B cell (primary cell): ENCODE measurements at regions not wholly inside any gene's neighbourhood (a gene's known extent, or its start where the extent isn't known, plus 50 kb on each side); places are given as distances from the start of the nearest gene placed in this dataset.

Source experiments
- CTCF ChIP-seq: fragments of 200-600 bp; IDR thresholded peaks from one replicate; pipeline ENCODE4 v1.8.0; 2022; ENCODE audit warnings: antibody characterized with exemption, mild to moderate bottlenecking
- EZH2 ChIP-seq: IDR thresholded peaks from 2 replicates; pipeline ENCODE4 v1.6.1; 2012; ENCODE audit warnings: borderline replicate concordance, low read depth, mild to moderate bottlenecking, moderate library complexity, low read length; ENCODE audit not compliant: insufficient read depth, poor library complexity, severe bottlenecking

- TF ChIP-seq CTCF (no peak), EZH2 (no peak)
Measured at GRCh38 chr3:187518616-187519015, 150.4 kb downstream of the RTP4 start.
